ENCODE measurements at regions not wholly inside any gene's neighbourhood (a gene's known extent, or its start where the extent isn't known, plus 50 kb on each side); places are given as distances from the start of the nearest gene placed in this dataset.

DNA sequence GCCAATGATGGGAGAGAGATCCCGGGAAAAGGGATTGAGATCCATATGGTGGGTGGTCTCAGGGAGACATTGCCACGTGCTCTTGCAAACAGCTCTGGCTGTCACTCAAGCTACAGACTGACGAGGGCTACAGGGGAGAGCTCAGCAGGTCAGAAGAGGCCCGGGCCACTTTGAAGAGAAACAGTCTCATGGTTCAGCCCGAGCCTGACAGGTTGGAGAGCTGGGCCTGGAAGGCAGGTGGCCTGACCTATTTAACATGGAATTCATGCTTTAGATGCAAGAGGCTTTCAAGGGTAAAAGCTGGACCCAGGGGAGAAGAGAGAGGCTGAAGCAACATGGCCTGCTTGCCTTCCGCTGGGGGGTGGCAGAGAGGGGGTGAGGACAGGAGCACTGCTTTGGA is 81.0 kb upstream of the BRD7 start:
- Histone ChIP-seq H3K4me2 (no peak overlapping the region), H3K9me2 (ENCODE audit: insufficient read depth) (no peaks in the 10 kb centered on the region), H2AFZ (no peak overlapping the region), H3K4me1 (ENCODE audit: insufficient read depth) (peaks cover 18% of the 10 kb centered on the region), H4K20me1 (replicated peaks; ENCODE audit: insufficient read depth) (no peaks in the 10 kb centered on the region), H3K27ac (ENCODE audit: low read depth) (no peak overlapping the region), H3K4me3 (no peak overlapping the region), H3K79me2 (replicated peaks; ENCODE audit: insufficient read depth) (no peaks in the 10 kb centered on the region), H3K36me3 (ENCODE audit: insufficient read depth) (no peaks in the 10 kb centered on the region), H3F3A (replicated peaks; ENCODE audit: low read depth) (no peaks in the 10 kb centered on the region), H3K27me3 (ENCODE audit: insufficient read depth) (no peaks in the 10 kb centered on the region)
- Mint-ChIP-seq H3K4me1 (peaks cover 42% of the 10 kb centered on the region), H3K4me3 (no peak overlapping the region), H3K27me3 (ENCODE audit: insufficient read depth, low read depth, poor library complexity) (peaks cover 15% of the 10 kb centered on the region), H3K36me3 (ENCODE audit: low read depth) (no peaks in the 10 kb centered on the region), H3K9me3 (no peaks in the 10 kb centered on the region; the same call in 2 of the 3 replicates), H3K27ac (no peak overlapping the region)
- no peak for TF ChIP-seq EZH2 (IDR thresholded peaks at IDR 0.05; ENCODE audit: low read depth, unreplicated experiment)
- TF ChIP-seq ZNF331 (CRISPR knock-in tag; IDR thresholded peaks at IDR 0.05; ENCODE audit: low read depth): no peak
- TF ChIP-seq, protein P1, sequence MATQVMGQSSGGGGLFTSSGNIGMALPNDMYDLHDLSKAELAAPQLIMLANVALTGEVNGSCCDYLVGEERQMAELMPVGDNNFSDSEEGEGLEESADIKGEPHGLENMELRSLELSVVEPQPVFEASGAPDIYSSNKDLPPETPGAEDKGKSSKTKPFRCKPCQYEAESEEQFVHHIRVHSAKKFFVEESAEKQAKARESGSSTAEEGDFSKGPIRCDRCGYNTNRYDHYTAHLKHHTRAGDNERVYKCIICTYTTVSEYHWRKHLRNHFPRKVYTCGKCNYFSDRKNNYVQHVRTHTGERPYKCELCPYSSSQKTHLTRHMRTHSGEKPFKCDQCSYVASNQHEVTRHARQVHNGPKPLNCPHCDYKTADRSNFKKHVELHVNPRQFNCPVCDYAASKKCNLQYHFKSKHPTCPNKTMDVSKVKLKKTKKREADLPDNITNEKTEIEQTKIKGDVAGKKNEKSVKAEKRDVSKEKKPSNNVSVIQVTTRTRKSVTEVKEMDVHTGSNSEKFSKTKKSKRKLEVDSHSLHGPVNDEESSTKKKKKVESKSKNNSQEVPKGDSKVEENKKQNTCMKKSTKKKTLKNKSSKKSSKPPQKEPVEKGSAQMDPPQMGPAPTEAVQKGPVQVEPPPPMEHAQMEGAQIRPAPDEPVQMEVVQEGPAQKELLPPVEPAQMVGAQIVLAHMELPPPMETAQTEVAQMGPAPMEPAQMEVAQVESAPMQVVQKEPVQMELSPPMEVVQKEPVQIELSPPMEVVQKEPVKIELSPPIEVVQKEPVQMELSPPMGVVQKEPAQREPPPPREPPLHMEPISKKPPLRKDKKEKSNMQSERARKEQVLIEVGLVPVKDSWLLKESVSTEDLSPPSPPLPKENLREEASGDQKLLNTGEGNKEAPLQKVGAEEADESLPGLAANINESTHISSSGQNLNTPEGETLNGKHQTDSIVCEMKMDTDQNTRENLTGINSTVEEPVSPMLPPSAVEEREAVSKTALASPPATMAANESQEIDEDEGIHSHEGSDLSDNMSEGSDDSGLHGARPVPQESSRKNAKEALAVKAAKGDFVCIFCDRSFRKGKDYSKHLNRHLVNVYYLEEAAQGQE (IDR thresholded peaks at IDR 0.05; ENCODE audit: unreplicated experiment): no peak
- TF ChIP-seq NANOG (IDR thresholded peaks at IDR 0.05; ENCODE audit: borderline replicate concordance): no peak
- TF ChIP-seq POLR2AphosphoS5 (IDR thresholded peaks at IDR 0.05; ENCODE audit: low read depth): no peak
- TF ChIP-seq ZNF114 (CRISPR knock-in tag; IDR thresholded peaks at IDR 0.05): no peak
- TF ChIP-seq, protein P2, sequence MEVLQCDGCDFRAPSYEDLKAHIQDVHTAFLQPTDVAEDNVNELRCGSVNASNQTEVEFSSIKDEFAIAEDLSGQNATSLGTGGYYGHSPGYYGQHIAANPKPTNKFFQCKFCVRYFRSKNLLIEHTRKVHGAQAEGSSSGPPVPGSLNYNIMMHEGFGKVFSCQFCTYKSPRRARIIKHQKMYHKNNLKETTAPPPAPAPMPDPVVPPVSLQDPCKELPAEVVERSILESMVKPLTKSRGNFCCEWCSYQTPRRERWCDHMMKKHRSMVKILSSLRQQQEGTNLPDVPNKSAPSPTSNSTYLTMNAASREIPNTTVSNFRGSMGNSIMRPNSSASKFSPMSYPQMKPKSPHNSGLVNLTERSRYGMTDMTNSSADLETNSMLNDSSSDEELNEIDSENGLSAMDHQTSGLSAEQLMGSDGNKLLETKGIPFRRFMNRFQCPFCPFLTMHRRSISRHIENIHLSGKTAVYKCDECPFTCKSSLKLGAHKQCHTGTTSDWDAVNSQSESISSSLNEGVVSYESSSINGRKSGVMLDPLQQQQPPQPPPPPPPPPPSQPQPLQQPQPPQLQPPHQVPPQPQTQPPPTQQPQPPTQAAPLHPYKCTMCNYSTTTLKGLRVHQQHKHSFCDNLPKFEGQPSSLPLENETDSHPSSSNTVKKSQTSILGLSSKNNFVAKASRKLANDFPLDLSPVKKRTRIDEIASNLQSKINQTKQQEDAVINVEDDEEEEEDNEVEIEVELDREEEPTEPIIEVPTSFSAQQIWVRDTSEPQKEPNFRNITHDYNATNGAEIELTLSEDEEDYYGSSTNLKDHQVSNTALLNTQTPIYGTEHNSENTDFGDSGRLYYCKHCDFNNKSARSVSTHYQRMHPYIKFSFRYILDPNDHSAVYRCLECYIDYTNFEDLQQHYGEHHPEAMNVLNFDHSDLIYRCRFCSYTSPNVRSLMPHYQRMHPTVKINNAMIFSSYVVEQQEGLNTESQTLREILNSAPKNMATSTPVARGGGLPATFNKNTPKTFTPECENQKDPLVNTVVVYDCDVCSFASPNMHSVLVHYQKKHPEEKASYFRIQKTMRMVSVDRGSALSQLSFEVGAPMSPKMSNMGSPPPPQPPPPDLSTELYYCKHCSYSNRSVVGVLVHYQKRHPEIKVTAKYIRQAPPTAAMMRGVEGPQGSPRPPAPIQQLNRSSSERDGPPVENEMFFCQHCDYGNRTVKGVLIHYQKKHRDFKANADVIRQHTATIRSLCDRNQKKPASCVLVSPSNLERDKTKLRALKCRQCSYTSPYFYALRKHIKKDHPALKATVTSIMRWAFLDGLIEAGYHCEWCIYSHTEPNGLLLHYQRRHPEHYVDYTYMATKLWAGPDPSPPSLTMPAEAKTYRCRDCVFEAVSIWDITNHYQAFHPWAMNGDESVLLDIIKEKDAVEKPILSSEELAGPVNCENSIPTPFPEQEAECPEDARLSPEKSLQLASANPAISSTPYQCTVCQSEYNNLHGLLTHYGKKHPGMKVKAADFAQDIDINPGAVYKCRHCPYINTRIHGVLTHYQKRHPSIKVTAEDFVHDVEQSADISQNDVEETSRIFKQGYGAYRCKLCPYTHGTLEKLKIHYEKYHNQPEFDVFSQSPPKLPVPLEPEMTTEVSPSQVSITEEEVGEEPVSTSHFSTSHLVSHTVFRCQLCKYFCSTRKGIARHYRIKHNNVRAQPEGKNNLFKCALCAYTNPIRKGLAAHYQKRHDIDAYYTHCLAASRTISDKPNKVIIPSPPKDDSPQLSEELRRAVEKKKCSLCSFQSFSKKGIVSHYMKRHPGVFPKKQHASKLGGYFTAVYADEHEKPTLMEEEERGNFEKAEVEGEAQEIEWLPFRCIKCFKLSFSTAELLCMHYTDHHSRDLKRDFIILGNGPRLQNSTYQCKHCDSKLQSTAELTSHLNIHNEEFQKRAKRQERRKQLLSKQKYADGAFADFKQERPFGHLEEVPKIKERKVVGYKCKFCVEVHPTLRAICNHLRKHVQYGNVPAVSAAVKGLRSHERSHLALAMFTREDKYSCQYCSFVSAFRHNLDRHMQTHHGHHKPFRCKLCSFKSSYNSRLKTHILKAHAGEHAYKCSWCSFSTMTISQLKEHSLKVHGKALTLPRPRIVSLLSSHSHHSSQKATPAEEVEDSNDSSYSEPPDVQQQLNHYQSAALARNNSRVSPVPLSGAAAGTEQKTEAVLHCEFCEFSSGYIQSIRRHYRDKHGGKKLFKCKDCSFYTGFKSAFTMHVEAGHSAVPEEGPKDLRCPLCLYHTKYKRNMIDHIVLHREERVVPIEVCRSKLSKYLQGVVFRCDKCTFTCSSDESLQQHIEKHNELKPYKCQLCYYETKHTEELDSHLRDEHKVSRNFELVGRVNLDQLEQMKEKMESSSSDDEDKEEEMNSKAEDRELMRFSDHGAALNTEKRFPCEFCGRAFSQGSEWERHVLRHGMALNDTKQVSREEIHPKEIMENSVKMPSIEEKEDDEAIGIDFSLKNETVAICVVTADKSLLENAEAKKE (CRISPR knock-in tag; IDR thresholded peaks at IDR 0.05): no peak
- no peak for TF ChIP-seq EZH2phosphoT487 (IDR thresholded peaks at IDR 0.05; ENCODE audit: unreplicated experiment)
- TF ChIP-seq STAT1 (IDR thresholded peaks at IDR 0.05; ENCODE audit: unreplicated experiment): no peak
- no peak for TF ChIP-seq ETS1 (IDR thresholded peaks at IDR 0.05)
- no peak for TF ChIP-seq JUNB (IDR thresholded peaks at IDR 0.05; ENCODE audit: unreplicated experiment)
- TF ChIP-seq CTCF (conservative IDR thresholded peaks at IDR 0.05; ENCODE audit: low read depth in 2 of 2): no peak
- no peak for TF ChIP-seq CREB1 (CRISPR knock-in tag; IDR thresholded peaks at IDR 0.05; ENCODE audit: low read depth)
- ATAC-seq: no peak
- DNase-seq (ENCODE audit: low spot score): no peak

Measured in GM23338 (cell line).